ENCODE measurements at regions not wholly inside any gene's neighbourhood (a gene's known extent, or its start where the extent isn't known, plus 50 kb on each side); places are given as distances from the start of the nearest gene placed in this dataset.

- H3K4me1 Mint-ChIP-seq = peaks cover 11% of the 10 kb centered on the region
Measured at GRCh38 chr1:232174306-232174705, 455.6 kb downstream of the SIPA1L2 start.

GRCh38 chr1:232172563-232172962 is 457.4 kb downstream of the SIPA1L2 start:
- no peak overlapping the region for H3K4me3 Mint-ChIP-seq
- Histone ChIP-seq H4K20me1 (ENCODE audit: low read depth) (no peaks in the 10 kb centered on the region), H3K4me3 (no peak overlapping the region), H3K9me3 (ENCODE audit: low read depth) (no peaks in the 10 kb centered on the region), H3K9ac (no peak overlapping the region), H3K4me1 (no peaks in the 10 kb centered on the region), H3K79me2 (ENCODE audit: low read depth) (no peaks in the 10 kb centered on the region), H3K27ac (no peak overlapping the region), H3K27me3 (no peaks in the 10 kb centered on the region), H2AFZ (replicated peaks) (no peak overlapping the region), H3F3A (ENCODE audit: low read depth) (no peaks in the 10 kb centered on the region), H3K36me3 (no peaks in the 10 kb centered on the region), H3K4me2 (no peak overlapping the region)
- no peak overlapping the region for H3K27ac Mint-ChIP-seq
- peaks cover 11% of the 10 kb centered on the region for H3K27me3 Mint-ChIP-seq (ENCODE audit: insufficient read depth, low read depth)
- DNase-seq (ENCODE audit: low spot score) = no peak
- peaks cover 2% of the 10 kb centered on the region for H3K9me3 Mint-ChIP-seq
- TF ChIP-seq EZH2phosphoT487 (IDR thresholded peaks at IDR 0.05) = no peak
- H3K4me1 Mint-ChIP-seq = peaks cover 15% of the 10 kb centered on the region
- no peaks in the 10 kb centered on the region for H3K36me3 Mint-ChIP-seq

More at GRCh38 chr1:232174306-232174705, 455.6 kb downstream of the SIPA1L2 start:
- H3K4me3 Mint-ChIP-seq = no peak overlapping the region
- Histone ChIP-seq H3K79me2 (ENCODE audit: low read depth) (no peaks in the 10 kb centered on the region), H4K20me1 (ENCODE audit: low read depth) (no peaks in the 10 kb centered on the region), H3F3A (ENCODE audit: low read depth) (no peaks in the 10 kb centered on the region), H3K4me3 (no peak overlapping the region), H3K4me2 (no peak overlapping the region), H3K9ac (no peak overlapping the region), H3K27ac (no peak overlapping the region), H3K36me3 (no peaks in the 10 kb centered on the region), H3K27me3 (no peaks in the 10 kb centered on the region), H3K4me1 (peaks cover 2% of the 10 kb centered on the region), H2AFZ (replicated peaks) (no peak overlapping the region), H3K9me3 (ENCODE audit: low read depth) (no peaks in the 10 kb centered on the region)
- peaks cover 2% of the 10 kb centered on the region for H3K9me3 Mint-ChIP-seq
- H3K27ac Mint-ChIP-seq = no peak overlapping the region
- H3K27me3 Mint-ChIP-seq (ENCODE audit: insufficient read depth, low read depth) = peaks cover 18% of the 10 kb centered on the region
- no peak for TF ChIP-seq CTCF (IDR thresholded peaks at IDR 0.05)
- TF ChIP-seq EZH2phosphoT487 (IDR thresholded peaks at IDR 0.05) = no peak
- no peak for TF ChIP-seq EZH2 (IDR thresholded peaks at IDR 0.05)
- no peaks in the 10 kb centered on the region for H3K36me3 Mint-ChIP-seq
- no peak for DNase-seq (ENCODE audit: low spot score)

- no peaks in the 10 kb centered on the region for H3K79me2 ChIP-seq (ENCODE audit: low read depth)
- DNase-seq (ENCODE audit: low spot score) = no peak
- no peak overlapping the region for H3K9ac ChIP-seq
- H3K4me2 ChIP-seq = no peak overlapping the region
- H2AFZ ChIP-seq (replicated peaks) = no peak overlapping the region
- Mint-ChIP-seq H3K27ac (no peak overlapping the region), H3K9me3 (peaks cover 7% of the 10 kb centered on the region), H3K4me3 (no peak overlapping the region), H3K36me3 (no peaks in the 10 kb centered on the region), H3K27me3 (ENCODE audit: insufficient read depth, low read depth) (peaks cover 4% of the 10 kb centered on the region), H3K4me1 (peaks cover 14% of the 10 kb centered on the region)
- H3K4me1 ChIP-seq = no peaks in the 10 kb centered on the region
- no peaks in the 10 kb centered on the region for H3K27me3 ChIP-seq
- TF ChIP-seq EZH2 (IDR thresholded peaks at IDR 0.05) (no peak), EZH2phosphoT487 (IDR thresholded peaks at IDR 0.05) (no peak), CTCF (IDR thresholded peaks at IDR 0.05) (no peak)
- H3F3A ChIP-seq (ENCODE audit: low read depth) = no peaks in the 10 kb centered on the region
- H3K9me3 ChIP-seq (ENCODE audit: low read depth) = no peaks in the 10 kb centered on the region
- H3K4me3 ChIP-seq = no peak overlapping the region
- no peaks in the 10 kb centered on the region for H4K20me1 ChIP-seq (ENCODE audit: low read depth)
- no peak overlapping the region for H3K27ac ChIP-seq
- no peaks in the 10 kb centered on the region for H3K36me3 ChIP-seq
Measured at GRCh38 chr1:232170909-232171308, 459.0 kb downstream of the SIPA1L2 start.

GRCh38 chr1:232169436-232169835 is 460.5 kb downstream of the SIPA1L2 start:
- H3K27me3 ChIP-seq = no peaks in the 10 kb centered on the region
- no peaks in the 10 kb centered on the region for H3K79me2 ChIP-seq (ENCODE audit: low read depth)
- H3K36me3 ChIP-seq = no peaks in the 10 kb centered on the region
- H3K4me2 ChIP-seq = no peak overlapping the region
- peaks cover 4% of the 10 kb centered on the region for H3K27me3 Mint-ChIP-seq (ENCODE audit: insufficient read depth, low read depth)
- no peaks in the 10 kb centered on the region for H3K4me1 ChIP-seq
- TF ChIP-seq EZH2phosphoT487 (IDR thresholded peaks at IDR 0.05) (no peak), EZH2 (IDR thresholded peaks at IDR 0.05) (no peak), CTCF (IDR thresholded peaks at IDR 0.05) (no peak)
- peaks cover 8% of the 10 kb centered on the region for H3K4me1 Mint-ChIP-seq
- no peak overlapping the region for H3K27ac Mint-ChIP-seq
- no peaks in the 10 kb centered on the region for H3F3A ChIP-seq (ENCODE audit: low read depth)
- no peaks in the 10 kb centered on the region for H3K9me3 ChIP-seq (ENCODE audit: low read depth)
- H3K4me3 Mint-ChIP-seq = no peak overlapping the region
- H4K20me1 ChIP-seq (ENCODE audit: low read depth) = no peaks in the 10 kb centered on the region
- no peak overlapping the region for H2AFZ ChIP-seq (replicated peaks)
- no peak overlapping the region for H3K27ac ChIP-seq
- H3K36me3 Mint-ChIP-seq = no peaks in the 10 kb centered on the region
- no peak overlapping the region for H3K9ac ChIP-seq
- no peak for DNase-seq (ENCODE audit: low spot score)
- no peak overlapping the region for H3K4me3 ChIP-seq
- H3K9me3 Mint-ChIP-seq = peaks cover 7% of the 10 kb centered on the region
